ENCODE measurements at regions not wholly inside any gene's neighbourhood (a gene's known extent, or its start where the extent isn't known, plus 50 kb on each side); places are given as distances from the start of the nearest gene placed in this dataset.

GRCh38 chr18:51881394-51881793, 458.6 kb upstream of the DCC start:
- Histone ChIP-seq H3K9ac (ENCODE audit: insufficient read length) (no peak overlapping the region), H3K27ac (no peak overlapping the region), H3K4me3 (no peak overlapping the region), H3K9me3 (ENCODE audit: low read depth, low read length) (no peaks in the 10 kb centered on the region), H3K36me3 (ENCODE audit: insufficient read depth, low read length) (no peaks in the 10 kb centered on the region)
- no peak for TF ChIP-seq EZH2 (IDR thresholded peaks at IDR 0.05)
- TF ChIP-seq POLR2AphosphoS5 (IDR thresholded peaks at IDR 0.05; ENCODE audit: borderline replicate concordance, low read depth, low read length), result no peak
- TF ChIP-seq FOXP2 (optimal IDR thresholded peaks at IDR 0.05; ENCODE audit: control extremely low read depth, extremely low read length, insufficient read depth), result no peak
- DNase-seq (ENCODE audit: low read depth, low spot score), result no peak

GRCh38 chr18:51884039-51884438, 456.0 kb upstream of the DCC start:
- Histone ChIP-seq H3K27ac (no peak overlapping the region), H3K36me3 (ENCODE audit: insufficient read depth, low read length) (no peaks in the 10 kb centered on the region), H3K4me3 (no peak overlapping the region), H3K9me3 (ENCODE audit: low read depth, low read length) (no peaks in the 10 kb centered on the region), H3K9ac (ENCODE audit: insufficient read length) (no peak overlapping the region)
- DNase-seq (ENCODE audit: low read depth, low spot score), result no peak
- no peak for TF ChIP-seq POLR2AphosphoS5 (IDR thresholded peaks at IDR 0.05; ENCODE audit: borderline replicate concordance, low read depth, low read length)
- no peak for TF ChIP-seq FOXP2 (optimal IDR thresholded peaks at IDR 0.05; ENCODE audit: control extremely low read depth, extremely low read length, insufficient read depth)
- no peak for TF ChIP-seq EZH2 (IDR thresholded peaks at IDR 0.05)

- no peak for DNase-seq (ENCODE audit: low read depth, low spot score)
- Histone ChIP-seq H3K4me3 (no peak overlapping the region), H3K36me3 (ENCODE audit: insufficient read depth, low read length) (no peaks in the 10 kb centered on the region), H3K9me3 (ENCODE audit: low read depth, low read length) (no peaks in the 10 kb centered on the region), H3K9ac (ENCODE audit: insufficient read length) (no peak overlapping the region), H3K27ac (no peak overlapping the region)
- no peak for TF ChIP-seq FOXP2 (optimal IDR thresholded peaks at IDR 0.05; ENCODE audit: control extremely low read depth, extremely low read length, insufficient read depth)
- TF ChIP-seq POLR2AphosphoS5 (IDR thresholded peaks at IDR 0.05; ENCODE audit: borderline replicate concordance, low read depth, low read length), result no peak
Measured at GRCh38 chr18:51890762-51891161, 449.2 kb upstream of the DCC start.

- TF ChIP-seq FOXP2 (optimal IDR thresholded peaks at IDR 0.05; ENCODE audit: control extremely low read depth, extremely low read length, insufficient read depth) (no peak), EZH2 (IDR thresholded peaks at IDR 0.05) (no peak), POLR2AphosphoS5 (IDR thresholded peaks at IDR 0.05; ENCODE audit: borderline replicate concordance, low read depth, low read length) (no peak)
Measured at GRCh38 chr18:51891876-51892275, 448.1 kb upstream of the DCC start.

GRCh38 chr18:51897884-51898283, 442.1 kb upstream of the DCC start:
- TF ChIP-seq FOXP2 (optimal IDR thresholded peaks at IDR 0.05; ENCODE audit: control extremely low read depth, extremely low read length, insufficient read depth) (no peak), POLR2AphosphoS5 (IDR thresholded peaks at IDR 0.05; ENCODE audit: borderline replicate concordance, low read depth, low read length) (no peak), EZH2 (IDR thresholded peaks at IDR 0.05) (no peak)
- no peak overlapping the region for H3K27ac ChIP-seq
- H3K36me3 ChIP-seq (ENCODE audit: insufficient read depth, low read length), result no peaks in the 10 kb centered on the region
- no peak for DNase-seq (ENCODE audit: low read depth, low spot score)
- H3K9ac ChIP-seq (ENCODE audit: insufficient read length), result no peak overlapping the region
- H3K9me3 ChIP-seq (ENCODE audit: low read depth, low read length), result no peaks in the 10 kb centered on the region
- H3K4me3 ChIP-seq, result no peak overlapping the region

More at GRCh38 chr18:51891876-51892275, 448.1 kb upstream of the DCC start:
- Histone ChIP-seq H3K4me3 (no peak overlapping the region), H3K27ac (no peak overlapping the region), H3K9ac (ENCODE audit: insufficient read length) (no peak overlapping the region), H3K9me3 (ENCODE audit: low read depth, low read length) (no peaks in the 10 kb centered on the region), H3K36me3 (ENCODE audit: insufficient read depth, low read length) (no peaks in the 10 kb centered on the region)
- DNase-seq (ENCODE audit: low read depth, low spot score), result no peak

GRCh38 chr18:51907687-51908597, 432.1 kb upstream of the DCC start:
- Histone ChIP-seq H3K27ac (no peak overlapping the region), H3K36me3 (ENCODE audit: insufficient read depth, low read length) (no peaks in the 10 kb centered on the region), H3K9me3 (ENCODE audit: low read depth, low read length) (no peaks in the 10 kb centered on the region), H3K4me3 (no peak overlapping the region), H3K9ac (ENCODE audit: insufficient read length) (no peak overlapping the region)
- TF ChIP-seq EZH2 (IDR thresholded peaks at IDR 0.05) (no peak), POLR2AphosphoS5 (IDR thresholded peaks at IDR 0.05; ENCODE audit: borderline replicate concordance, low read depth, low read length) (no peak), FOXP2 (optimal IDR thresholded peaks at IDR 0.05; ENCODE audit: control extremely low read depth, extremely low read length, insufficient read depth) (no peak)
- no peak for DNase-seq (ENCODE audit: low read depth, low spot score)

- TF ChIP-seq POLR2AphosphoS5 (IDR thresholded peaks at IDR 0.05; ENCODE audit: borderline replicate concordance, low read depth, low read length), result no peak
- no peak for TF ChIP-seq FOXP2 (optimal IDR thresholded peaks at IDR 0.05; ENCODE audit: control extremely low read depth, extremely low read length, insufficient read depth)
- TF ChIP-seq EZH2 (IDR thresholded peaks at IDR 0.05), result no peak
- H3K36me3 ChIP-seq (ENCODE audit: insufficient read depth, low read length), result no peaks in the 10 kb centered on the region
- no peak overlapping the region for H3K27ac ChIP-seq
- no peak overlapping the region for H3K4me3 ChIP-seq
- no peak for DNase-seq (ENCODE audit: low read depth, low spot score)
- H3K9ac ChIP-seq (ENCODE audit: insufficient read length), result no peak overlapping the region
- H3K9me3 ChIP-seq (ENCODE audit: low read depth, low read length), result no peaks in the 10 kb centered on the region
Measured at GRCh38 chr18:51908598-51908944, 431.4 kb upstream of the DCC start.

- TF ChIP-seq POLR2AphosphoS5 (IDR thresholded peaks at IDR 0.05; ENCODE audit: borderline replicate concordance, low read depth, low read length) (no peak), EZH2 (IDR thresholded peaks at IDR 0.05) (no peak), FOXP2 (optimal IDR thresholded peaks at IDR 0.05; ENCODE audit: control extremely low read depth, extremely low read length, insufficient read depth) (no peak)
- Histone ChIP-seq H3K27ac (no peak overlapping the region), H3K9me3 (ENCODE audit: low read depth, low read length) (no peaks in the 10 kb centered on the region), H3K36me3 (ENCODE audit: insufficient read depth, low read length) (no peaks in the 10 kb centered on the region), H3K4me3 (no peak overlapping the region), H3K9ac (ENCODE audit: insufficient read length) (no peak overlapping the region)
- DNase-seq (ENCODE audit: low read depth, low spot score), result no peak
Measured at GRCh38 chr18:51911584-51911983, 428.4 kb upstream of the DCC start.
